ENCODE measurements at regions not wholly inside any gene's neighbourhood (a gene's known extent, or its start where the extent isn't known, plus 50 kb on each side); places are given as distances from the start of the nearest gene placed in this dataset.

GRCh38 chr11:70863186-70863585 is 389.2 kb downstream of the SHANK2 start:
- no peak for TF ChIP-seq CTCF (IDR thresholded peaks at IDR 0.05)
- TF ChIP-seq EP300 (IDR thresholded peaks at IDR 0.05): no peak
- TF ChIP-seq POLR2A (IDR thresholded peaks at IDR 0.05): no peak

Measured in ovary (tissue), 3 donors.